Panc1 (cell line): ENCODE measurements at regions not wholly inside any gene's neighbourhood (a gene's known extent, or its start where the extent isn't known, plus 50 kb on each side); places are given as distances from the start of the nearest gene placed in this dataset.

Experiments
- ATAC-seq: fragments of 200-7000 bp; cut with Tn5 transposase; 2 replicates; pipeline ENCODE4 v1.9.1; 2020; ENCODE audit warnings: mild to moderate bottlenecking, moderate library complexity
- BruUV-seq: library from RNA; stranded (reverse); fragments of 400-500 nt; replicated peaks from 2 replicates; lab custom pipeline; 2021; lab: Mats Ljungman, UMichigan
- CTCF ChIA-PET: fragments of 300-600 bp; sonication (Branson Sonifier 250); formaldehyde crosslinking; loops from one replicate; lab custom pipeline; 2022; ENCODE audit warnings: antibody characterized with exemption; lab: Charles Lee
- POLR2A ChIA-PET: fragments of 300-600 bp; sonication (Branson Sonifier 250); formaldehyde crosslinking; loops from one replicate; lab custom pipeline; 2022; ENCODE audit warnings: antibody characterized with exemption; lab: Charles Lee
- DNase-seq: peaks from one replicate; pipeline ENCODE4 v3.0.0-alpha.2; 2010; ENCODE audit warnings: low read depth, low spot score
- H3K27ac ChIP-seq: 2 replicates; pipeline ENCODE4 v1.5.1; 2011; ENCODE audit warnings: mild to moderate bottlenecking, low read length, inconsistent platforms
- H3K27me3 ChIP-seq: fragments of 200-500 bp; sonication (Bioruptor generic); 2 replicates; pipeline ENCODE4 v1.6.0; 2014; ENCODE audit warnings: low read length, inconsistent platforms; ENCODE audit not compliant: control insufficient read depth, insufficient read depth
- H3K36me3 ChIP-seq: fragments of 200-500 bp; sonication (Bioruptor generic); 2 replicates; pipeline ENCODE4 v1.5.1; 2014; ENCODE audit warnings: inconsistent platforms, mild to moderate bottlenecking, low read length, moderate library complexity; ENCODE audit not compliant: control insufficient read depth, insufficient read depth
- H3K4me1 ChIP-seq: 2 replicates; pipeline ENCODE4 v1.5.1; 2011; ENCODE audit warnings: inconsistent platforms, mild to moderate bottlenecking, low read length, moderate library complexity; ENCODE audit not compliant: control insufficient read depth, insufficient read depth
- H3K4me3 ChIP-seq, 2 experiments: 2 replicates each; pipeline ENCODE4 v1.5.1; 2011 to 2012; ENCODE audit warnings: low read depth in 2 of 2, low read length in 2 of 2, mild to moderate bottlenecking in 2 of 2, inconsistent platforms in 1 of 2, moderate library complexity in 1 of 2
- H3K9me3 ChIP-seq: fragments of 200-500 bp; sonication (Bioruptor generic); 2 replicates; pipeline ENCODE4 v1.5.1; 2014; ENCODE audit warnings: low read depth, mild to moderate bottlenecking, inconsistent platforms, low read length, moderate library complexity; ENCODE audit not compliant: control insufficient read depth, insufficient read depth
- POLR2AphosphoS5 ChIP-seq: IDR thresholded peaks from 2 replicates; pipeline ENCODE4 v1.6.1; 2012; ENCODE audit warnings: mild to moderate bottlenecking, low read depth, low read length, moderate library complexity
- SIN3A ChIP-seq: IDR thresholded peaks from 2 replicates; pipeline ENCODE4 v1.6.1; 2012; ENCODE audit warnings: low read depth, mild to moderate bottlenecking, low read length, moderate library complexity, borderline replicate concordance; ENCODE audit not compliant: insufficient read depth
- TCF7L2 ChIP-seq: IDR thresholded peaks from 2 replicates; pipeline ENCODE4 v1.6.1; 2011; ENCODE audit warnings: mild to moderate bottlenecking, low read depth, low read length, inconsistent platforms
- in situ Hi-C: cut with HindIII; loops from 2 replicates; pipeline ENCODE4 v1.10.0; 2016; ENCODE audit warnings: low sequenced_read_pairs, low pct_unique_long_range_greater_than_20kb
- intact Hi-C: fragments of 100-400 bp; cut with micrococcal nuclease; formaldehyde crosslinking; loops from one replicate; pipeline ENCODE4 v1.10.0; 2022; ENCODE audit not compliant: unreplicated experiment
- TF ChIP-seq, protein P1 (sequence below): fragments of 450-650 bp; IDR thresholded peaks from 2 replicates; pipeline ENCODE4 v1.5.1; 2017; ENCODE audit warnings: mild to moderate bottlenecking
- TF ChIP-seq, protein P2 (sequence below), 2 experiments: IDR thresholded peaks; 2 replicates each; pipeline ENCODE4 v1.6.1; 2011 to 2012; ENCODE audit warnings: low read depth in 2 of 2, control low read depth in 1 of 2, low read length in 1 of 2, mild to moderate bottlenecking in 1 of 2, moderate library complexity in 1 of 2; ENCODE audit not compliant: insufficient read depth in 1 of 2

DNA sequence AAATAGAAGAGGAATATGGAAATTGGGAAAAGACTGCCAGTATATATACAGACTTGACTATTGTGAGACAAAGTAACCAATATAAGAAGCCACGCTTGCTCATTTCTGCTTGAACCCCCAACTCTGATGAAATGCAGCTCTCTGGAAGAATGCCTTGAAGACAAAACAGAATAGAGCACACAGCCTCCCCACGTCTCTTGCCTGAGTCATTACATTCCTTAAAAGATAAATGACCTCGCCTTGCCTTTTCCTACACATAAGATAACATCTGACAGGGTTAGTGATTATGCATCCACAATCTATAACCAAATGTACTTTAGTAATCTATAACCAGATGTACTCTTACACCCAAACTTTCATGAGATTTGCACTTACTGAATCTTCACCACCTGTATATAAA, 141.1 kb upstream of the EEF1E1 start:
- DNase-seq = no peak
- TF ChIP-seq TCF7L2 (no peak), POLR2AphosphoS5 (no peak), SIN3A (no peak)
- TF ChIP-seq, protein P1, sequence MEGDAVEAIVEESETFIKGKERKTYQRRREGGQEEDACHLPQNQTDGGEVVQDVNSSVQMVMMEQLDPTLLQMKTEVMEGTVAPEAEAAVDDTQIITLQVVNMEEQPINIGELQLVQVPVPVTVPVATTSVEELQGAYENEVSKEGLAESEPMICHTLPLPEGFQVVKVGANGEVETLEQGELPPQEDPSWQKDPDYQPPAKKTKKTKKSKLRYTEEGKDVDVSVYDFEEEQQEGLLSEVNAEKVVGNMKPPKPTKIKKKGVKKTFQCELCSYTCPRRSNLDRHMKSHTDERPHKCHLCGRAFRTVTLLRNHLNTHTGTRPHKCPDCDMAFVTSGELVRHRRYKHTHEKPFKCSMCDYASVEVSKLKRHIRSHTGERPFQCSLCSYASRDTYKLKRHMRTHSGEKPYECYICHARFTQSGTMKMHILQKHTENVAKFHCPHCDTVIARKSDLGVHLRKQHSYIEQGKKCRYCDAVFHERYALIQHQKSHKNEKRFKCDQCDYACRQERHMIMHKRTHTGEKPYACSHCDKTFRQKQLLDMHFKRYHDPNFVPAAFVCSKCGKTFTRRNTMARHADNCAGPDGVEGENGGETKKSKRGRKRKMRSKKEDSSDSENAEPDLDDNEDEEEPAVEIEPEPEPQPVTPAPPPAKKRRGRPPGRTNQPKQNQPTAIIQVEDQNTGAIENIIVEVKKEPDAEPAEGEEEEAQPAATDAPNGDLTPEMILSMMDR = no peak
- TF ChIP-seq, protein P2, sequence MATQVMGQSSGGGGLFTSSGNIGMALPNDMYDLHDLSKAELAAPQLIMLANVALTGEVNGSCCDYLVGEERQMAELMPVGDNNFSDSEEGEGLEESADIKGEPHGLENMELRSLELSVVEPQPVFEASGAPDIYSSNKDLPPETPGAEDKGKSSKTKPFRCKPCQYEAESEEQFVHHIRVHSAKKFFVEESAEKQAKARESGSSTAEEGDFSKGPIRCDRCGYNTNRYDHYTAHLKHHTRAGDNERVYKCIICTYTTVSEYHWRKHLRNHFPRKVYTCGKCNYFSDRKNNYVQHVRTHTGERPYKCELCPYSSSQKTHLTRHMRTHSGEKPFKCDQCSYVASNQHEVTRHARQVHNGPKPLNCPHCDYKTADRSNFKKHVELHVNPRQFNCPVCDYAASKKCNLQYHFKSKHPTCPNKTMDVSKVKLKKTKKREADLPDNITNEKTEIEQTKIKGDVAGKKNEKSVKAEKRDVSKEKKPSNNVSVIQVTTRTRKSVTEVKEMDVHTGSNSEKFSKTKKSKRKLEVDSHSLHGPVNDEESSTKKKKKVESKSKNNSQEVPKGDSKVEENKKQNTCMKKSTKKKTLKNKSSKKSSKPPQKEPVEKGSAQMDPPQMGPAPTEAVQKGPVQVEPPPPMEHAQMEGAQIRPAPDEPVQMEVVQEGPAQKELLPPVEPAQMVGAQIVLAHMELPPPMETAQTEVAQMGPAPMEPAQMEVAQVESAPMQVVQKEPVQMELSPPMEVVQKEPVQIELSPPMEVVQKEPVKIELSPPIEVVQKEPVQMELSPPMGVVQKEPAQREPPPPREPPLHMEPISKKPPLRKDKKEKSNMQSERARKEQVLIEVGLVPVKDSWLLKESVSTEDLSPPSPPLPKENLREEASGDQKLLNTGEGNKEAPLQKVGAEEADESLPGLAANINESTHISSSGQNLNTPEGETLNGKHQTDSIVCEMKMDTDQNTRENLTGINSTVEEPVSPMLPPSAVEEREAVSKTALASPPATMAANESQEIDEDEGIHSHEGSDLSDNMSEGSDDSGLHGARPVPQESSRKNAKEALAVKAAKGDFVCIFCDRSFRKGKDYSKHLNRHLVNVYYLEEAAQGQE (IDR thresholded peaks at IDR 0.05; ENCODE audit: insufficient read depth in 1 of 2, low read depth in 2 of 2, low read length in 1 of 2) = no peak
- no peaks in the 10 kb centered on the region; the same call in 1 of the 2 replicates for H3K4me1 ChIP-seq
- no peak overlapping the region for H3K27ac ChIP-seq
- H3K27me3 ChIP-seq = peaks cover 8% of the 10 kb centered on the region; the same call in 1 of the 2 replicates
- CTCF ChIA-PET = no interaction called here
- no peak overlapping the region for H3K4me3 ChIP-seq
- in situ Hi-C loops (no loop called here), intact Hi-C loops (no loop called here)
- POLR2A ChIA-PET = interaction anchor here (0.6 kb wide), 1 partner anchor 1901 kb away, joined by 15 read pairs; no protein-coding TSS in a partner anchor
- BruUV-seq = no TSS peak
- H3K9me3 ChIP-seq = no peaks in the 10 kb centered on the region
- ATAC-seq = no peak
- H3K36me3 ChIP-seq = no peaks in the 10 kb centered on the region

DNA sequence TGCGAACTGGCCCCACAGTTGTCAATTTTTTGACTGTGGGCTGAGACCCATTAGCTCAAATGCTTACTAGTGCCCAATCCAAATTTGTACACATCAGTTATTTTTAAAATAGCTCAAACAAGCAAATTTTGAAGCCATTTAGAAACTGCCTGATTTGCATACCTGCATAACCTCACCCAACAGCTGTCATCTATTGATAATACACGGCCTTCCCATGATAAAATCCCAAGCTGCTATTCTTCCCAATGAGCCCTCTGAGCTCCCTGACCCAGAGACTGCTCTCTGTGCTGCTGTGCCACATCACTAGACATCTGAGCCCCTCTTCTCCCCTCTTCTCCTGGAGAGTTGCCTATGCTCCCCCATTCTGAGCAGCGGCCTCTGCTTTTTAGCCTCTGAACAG, 140.5 kb upstream of the EEF1E1 start:
- no peaks in the 10 kb centered on the region for H3K9me3 ChIP-seq
- H3K4me3 ChIP-seq = no peak overlapping the region
- ChIA-PET POLR2A (interaction anchor here (0.6 kb wide), 1 partner anchor 24 kb away, joined by 4 read pairs; no protein-coding TSS in a partner anchor), CTCF (no interaction called here)
- H3K36me3 ChIP-seq = no peaks in the 10 kb centered on the region
- in situ Hi-C loops (no loop called here), intact Hi-C loops (no loop called here)
- DNase-seq = no peak
- no TSS peak for BruUV-seq
- H3K27me3 ChIP-seq = peaks cover 9% of the 10 kb centered on the region; the same call in 1 of the 2 replicates
- TF ChIP-seq, protein P2 (IDR thresholded peaks at IDR 0.05; ENCODE audit: insufficient read depth in 1 of 2, low read depth in 2 of 2, low read length in 1 of 2) = no peak
- TF ChIP-seq SIN3A (no peak), TCF7L2 (no peak), POLR2AphosphoS5 (no peak)
- TF ChIP-seq, protein P1 = no peak
- no peaks in the 10 kb centered on the region; the same call in 1 of the 2 replicates for H3K4me1 ChIP-seq
- no peak overlapping the region for H3K27ac ChIP-seq
- no peak for ATAC-seq
